HG03520 (cell line): ENCODE measurements at regions not wholly inside any gene's neighbourhood (a gene's known extent, or its start where the extent isn't known, plus 50 kb on each side); places are given as distances from the start of the nearest gene placed in this dataset.
"Not testable (repeated sequence)": the region's sequence is repeated elsewhere in the genome, so short reads cannot be mapped to it uniquely, and the experiment has no call there.

Source experiments
- ATAC-seq: cut with Tn5 transposase; IDR thresholded peaks from one replicate; pipeline ENCODE4 v1.9.1; 2021; ENCODE audit warnings: mild to moderate bottlenecking, moderate library complexity; ENCODE audit not compliant: unreplicated experiment

DNA sequence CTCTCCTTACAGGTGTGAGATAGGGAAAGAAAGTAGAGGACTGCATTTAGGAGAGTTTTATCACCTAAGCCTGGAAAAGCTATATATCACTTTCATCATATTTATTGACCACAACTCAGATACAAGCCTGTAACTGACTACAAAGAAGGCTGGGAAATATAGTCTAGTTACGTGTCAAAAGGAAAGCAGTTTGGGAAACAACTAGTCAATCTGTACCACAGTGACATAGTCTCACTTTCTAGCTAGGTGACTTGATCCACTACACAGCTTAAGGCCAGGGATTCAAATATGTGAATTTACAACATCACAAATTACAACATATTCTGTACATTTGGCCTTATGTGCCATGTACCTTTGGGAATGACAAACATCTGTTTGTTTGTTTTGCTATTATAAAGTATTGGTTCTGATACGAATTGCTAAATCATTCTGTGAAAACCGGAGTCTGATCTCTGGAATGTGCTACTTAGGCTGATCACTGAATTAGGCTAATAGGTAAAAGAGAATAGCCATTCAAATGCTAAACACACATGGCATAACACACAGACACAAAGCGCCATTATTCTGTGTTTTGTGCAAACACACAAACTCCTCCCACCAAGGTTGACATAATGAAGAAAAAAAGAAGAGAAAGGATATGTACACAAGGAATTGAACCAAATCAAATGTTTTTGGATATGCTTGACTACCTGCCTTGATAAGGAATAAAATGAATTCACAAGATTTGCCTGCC lies 279.8 kb downstream of the DUSP6 start:
- no peak for ATAC-seq

DNA sequence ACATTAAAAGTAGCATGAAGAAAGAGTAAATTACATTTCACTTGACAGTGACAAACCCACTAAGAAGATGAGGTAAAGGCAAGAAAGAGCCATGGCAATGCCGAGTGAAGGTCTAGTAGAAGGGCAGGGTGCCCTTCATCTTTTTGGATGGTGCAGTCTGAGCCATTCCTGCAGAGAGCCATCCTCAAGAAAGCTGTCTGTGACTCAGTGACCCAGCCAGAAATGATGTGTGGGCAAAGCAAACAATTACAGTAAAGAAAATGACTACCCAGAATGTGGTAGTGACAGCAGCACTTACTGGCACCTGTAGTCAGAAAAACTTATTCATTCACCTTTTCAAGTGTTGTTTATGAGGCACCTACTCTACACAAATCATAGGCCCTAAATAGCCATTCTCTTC lies 281.7 kb downstream of the DUSP6 start:
- ATAC-seq, result no peak

DNA sequence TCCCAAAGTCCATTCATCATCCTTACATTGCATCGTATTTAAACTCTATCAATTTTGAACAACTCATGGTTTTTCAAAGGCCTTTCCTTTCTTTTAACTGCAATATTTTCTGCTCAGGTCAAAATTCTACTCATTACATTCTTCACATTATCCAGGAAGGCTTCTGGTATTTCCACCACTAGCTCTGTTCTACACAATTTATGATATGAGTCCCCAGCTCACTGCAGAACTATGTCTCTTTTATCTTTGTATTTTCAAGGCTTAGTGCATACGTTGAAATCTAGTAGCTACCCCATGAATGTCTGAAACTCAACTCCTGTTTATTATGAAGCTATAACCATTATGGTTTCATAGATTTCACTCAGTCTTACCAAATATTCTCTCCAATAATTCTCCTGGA lies 282.9 kb downstream of the DUSP6 start:
- no peak for ATAC-seq

DNA sequence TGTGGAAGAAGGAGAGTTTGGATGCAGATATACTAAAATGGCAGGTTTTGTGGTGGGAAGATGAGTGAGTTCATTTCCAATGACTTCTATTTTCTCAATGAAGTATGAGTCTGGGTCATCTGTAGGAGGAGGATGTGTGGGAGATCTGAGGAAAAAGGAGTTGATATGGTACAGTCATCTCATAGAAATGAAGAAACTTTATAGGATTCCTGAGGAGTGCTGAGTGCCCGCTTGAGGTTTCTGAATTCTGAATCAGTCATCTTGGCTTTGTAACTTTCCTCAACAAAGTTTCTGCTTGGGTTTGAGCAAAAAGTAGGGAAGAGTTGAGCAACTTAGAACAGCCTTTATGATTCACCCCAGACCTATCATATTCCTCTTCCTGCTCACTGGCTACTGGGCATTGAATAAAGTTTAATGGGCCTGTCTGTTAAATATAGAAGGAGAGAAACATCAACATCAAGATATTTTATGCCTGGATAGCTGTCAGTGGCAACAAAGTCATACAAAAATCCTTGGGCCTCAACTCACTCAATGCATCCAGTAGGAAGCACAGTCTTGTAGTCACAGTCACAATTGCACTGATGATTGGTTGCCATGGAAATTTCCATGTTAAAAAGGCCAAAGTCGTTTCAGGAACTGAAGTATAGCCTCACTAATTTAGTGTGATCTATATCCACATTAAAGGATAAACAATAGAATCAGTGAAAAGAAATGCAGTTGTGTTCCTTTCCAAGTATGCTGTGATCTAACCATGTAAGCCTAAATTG lies 284.7 kb downstream of the DUSP6 start:
- no peak for ATAC-seq

GRCh38 chr12:89064780-89065179 lies 287.5 kb downstream of the DUSP6 start:
- ATAC-seq, result no peak

DNA sequence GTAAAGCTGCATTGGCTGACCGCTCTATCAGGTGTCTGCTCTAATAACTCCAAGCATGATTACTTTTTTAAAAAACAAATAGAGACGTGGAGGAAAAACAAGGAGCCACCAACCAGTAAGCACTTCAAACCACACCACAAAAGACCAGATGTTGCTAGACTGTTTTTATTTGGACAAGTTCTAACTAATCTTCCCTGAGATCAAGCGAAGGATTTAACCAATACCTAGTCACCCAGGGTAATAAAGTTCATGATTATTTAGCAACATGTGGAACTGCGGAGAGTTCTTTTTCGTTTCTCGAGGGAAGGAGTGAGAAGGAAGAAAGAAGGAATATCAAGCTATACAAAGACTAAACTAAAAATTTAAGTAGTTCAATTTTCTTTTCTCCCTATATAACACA lies 288.1 kb downstream of the DUSP6 start:
- no peak for ATAC-seq

DNA sequence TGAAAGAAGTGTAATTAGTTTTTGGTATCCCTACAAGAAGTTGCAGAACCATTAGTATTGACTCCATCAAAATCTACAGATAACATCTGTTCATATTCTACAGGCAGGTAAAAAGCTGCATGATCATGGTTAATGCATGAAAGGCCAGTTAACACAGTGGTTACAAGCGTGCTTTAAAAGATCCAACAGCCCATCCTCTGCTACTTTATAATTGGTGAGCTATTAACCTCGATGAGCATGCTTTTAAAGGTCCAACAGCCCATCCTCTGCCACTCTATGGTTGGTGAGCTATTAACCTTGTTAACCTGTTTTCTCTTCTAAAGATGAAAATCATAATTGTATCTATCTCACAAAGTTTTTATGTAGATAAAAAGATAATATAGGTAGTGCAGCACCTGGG lies 289.3 kb downstream of the DUSP6 start:
- no peak for ATAC-seq

DNA sequence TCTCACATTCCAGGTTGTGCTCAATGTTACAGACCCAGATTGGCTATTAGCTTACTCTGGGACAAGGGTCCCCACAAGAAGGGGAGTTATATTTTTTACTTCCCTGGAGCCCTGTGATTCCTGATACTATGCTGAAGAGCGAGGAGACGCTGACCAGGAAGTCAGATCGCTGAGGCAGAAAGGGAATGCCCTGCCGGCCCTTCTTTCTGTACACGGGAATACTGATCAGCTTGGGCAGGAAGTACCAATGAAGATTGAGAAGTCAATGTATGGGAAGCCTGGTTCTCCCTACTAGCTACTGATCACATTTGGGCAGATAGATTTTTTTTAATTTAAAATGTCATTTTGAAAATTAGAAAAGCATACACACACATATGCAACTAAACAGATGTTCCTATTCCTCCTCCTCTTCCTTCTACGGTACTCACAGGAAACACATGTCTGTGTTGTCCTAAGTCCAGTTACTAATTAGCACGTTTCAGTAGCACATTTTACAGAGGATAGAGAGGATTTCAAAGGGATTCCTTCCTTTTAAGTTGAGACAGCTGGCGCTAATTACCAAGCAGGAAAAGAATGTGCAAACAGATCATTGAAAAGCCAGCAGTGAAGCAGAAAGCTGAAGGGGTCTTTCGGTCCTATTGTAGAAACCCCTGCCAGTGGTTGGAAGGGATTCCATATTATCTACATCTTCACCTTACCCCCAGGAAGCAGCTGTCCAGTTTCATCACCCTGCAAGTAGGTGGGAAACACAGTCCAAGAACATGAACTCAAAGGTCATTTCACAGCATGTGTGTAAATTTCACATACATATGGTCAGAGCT lies 292.4 kb downstream of the DUSP6 start:
- ATAC-seq, result no peak

DNA sequence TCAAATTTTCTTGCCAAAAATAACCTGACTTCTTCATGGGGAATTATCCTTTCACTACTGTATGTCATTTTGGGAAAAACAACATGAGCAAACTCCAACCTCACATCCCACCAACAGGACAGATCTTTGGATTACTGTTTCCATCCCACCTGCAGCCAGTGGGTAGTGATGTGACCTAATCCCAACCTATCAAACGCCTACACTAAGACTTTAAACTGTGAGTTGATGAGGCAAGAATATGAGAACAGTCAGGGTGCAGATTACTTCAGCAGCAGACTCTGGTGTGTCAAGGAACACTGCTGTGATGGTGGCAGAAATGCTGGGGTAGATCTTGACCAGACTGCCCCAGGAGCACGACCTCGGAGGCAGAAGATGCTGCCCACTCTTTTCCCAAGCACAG lies 293.2 kb downstream of the DUSP6 start:
- no peak for ATAC-seq

- ATAC-seq, result no peak
These were observed 293.9 kb downstream of the DUSP6 start for GRCh38 chr12:89058402-89058801.

DNA sequence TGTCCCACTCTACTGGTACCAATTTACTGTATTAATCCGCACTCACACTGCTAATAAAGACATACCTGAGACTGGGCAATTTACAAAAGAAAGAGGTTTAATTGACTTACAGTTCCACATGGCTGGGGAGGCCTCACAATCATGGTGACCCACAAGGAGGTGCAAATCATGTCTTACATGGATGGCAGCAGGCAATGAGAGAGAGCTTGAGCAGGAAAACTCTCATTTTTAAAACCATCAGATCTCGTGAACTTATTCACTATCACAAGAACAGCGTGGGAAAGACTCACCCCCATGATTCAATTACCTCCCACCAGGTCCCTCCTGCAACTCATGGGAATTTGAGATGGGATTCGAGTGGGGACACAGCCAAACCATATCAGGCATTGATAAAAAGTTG lies 298.5 kb downstream of the DUSP6 start:
- not testable (repeated sequence) for ATAC-seq

- ATAC-seq, result peak; percentile 82
These were observed 301.1 kb downstream of the DUSP6 start for GRCh38 chr12:89051065-89051677.

DNA sequence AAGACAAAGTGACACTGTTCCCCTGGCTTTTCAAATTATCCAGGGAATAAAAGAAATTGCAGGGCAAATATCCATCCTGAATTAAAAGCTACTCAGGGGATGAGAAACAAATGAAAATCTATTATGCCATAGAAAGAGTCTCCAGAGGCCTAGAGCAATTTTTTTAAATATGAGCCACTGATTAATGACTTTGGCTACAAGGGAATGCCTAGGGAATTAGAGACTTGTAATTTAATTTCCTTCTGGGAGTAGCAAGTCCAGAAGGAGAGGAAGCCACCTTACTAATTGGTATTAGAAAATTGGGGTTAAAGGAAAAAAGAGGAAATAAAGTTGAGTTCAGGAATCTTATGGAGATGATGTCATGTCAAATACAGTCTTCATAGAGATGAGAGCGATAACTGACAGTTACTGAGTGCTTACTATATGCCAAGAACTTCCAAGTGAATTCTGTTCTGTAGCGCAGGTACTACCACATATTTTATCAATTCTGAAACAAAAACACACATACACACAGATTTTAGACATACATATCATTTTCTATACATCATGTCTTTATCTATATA lies 304.4 kb downstream of the DUSP6 start:
- no peak for ATAC-seq

DNA sequence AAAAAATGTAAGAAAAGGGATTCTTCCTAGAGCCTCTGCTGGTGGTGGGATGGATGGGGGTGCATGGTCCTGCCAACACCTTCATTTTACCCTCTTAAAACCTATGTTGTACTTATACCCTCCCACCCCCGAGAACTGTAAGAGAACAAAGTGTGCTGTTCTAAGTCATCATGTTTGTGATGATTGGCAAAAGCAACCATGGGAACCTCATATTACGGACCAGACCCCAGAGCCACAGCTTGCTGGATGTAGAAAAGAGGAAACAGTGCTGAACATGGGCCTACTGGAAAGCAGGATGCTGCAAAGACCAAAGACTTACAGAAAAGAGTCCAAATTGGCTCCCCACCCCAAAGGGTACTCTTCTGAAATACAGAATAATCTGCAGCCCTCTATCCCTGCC lies 311.2 kb downstream of the DUSP6 start:
- no peak for ATAC-seq

- peak; percentile 97 for ATAC-seq
These were observed 311.9 kb downstream of the DUSP6 start for GRCh38 chr12:89040146-89040964.

GRCh38 chr12:89038831-89039512 lies 313.3 kb downstream of the DUSP6 start:
- ATAC-seq, result peak; percentile 30

DNA sequence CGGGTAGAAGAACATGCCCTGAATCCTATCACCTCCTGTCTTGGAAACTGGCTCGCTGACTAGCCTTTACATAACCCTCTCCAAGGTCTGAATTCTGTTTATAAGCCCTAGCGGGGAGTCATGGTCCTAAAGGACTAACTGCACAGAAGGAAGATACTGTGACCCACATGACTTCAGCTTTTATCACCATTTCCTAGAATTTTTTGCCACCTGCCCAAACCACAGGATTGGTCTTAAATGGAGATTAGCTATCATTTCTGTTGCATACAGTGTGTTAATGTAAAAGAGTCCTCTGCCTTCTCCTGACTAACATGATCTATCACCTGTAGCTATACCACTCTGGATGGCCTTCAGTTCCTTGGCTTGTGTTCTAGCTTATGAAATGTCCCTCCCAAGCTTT lies 319.2 kb downstream of the DUSP6 start:
- ATAC-seq, result no peak

DNA sequence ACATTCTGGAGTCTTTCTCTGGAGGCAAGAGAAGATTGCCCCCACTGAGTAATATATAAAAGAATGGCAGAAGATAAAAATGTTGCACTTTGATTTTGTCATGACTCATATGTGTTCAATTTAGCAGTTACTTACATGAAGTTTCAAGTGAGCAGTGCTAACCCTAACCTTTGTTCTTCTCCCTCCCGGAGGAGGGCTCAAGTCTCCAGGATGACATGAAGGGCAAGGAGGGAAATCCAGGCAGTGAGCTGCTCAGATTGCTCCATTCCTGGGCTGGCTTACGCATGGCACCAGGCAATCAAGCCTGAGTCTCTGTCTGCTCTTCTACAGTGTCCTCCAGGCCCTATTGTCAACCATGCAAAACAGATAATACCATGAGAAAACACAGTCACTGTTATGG lies 322.3 kb downstream of the DUSP6 start:
- no peak for ATAC-seq

DNA sequence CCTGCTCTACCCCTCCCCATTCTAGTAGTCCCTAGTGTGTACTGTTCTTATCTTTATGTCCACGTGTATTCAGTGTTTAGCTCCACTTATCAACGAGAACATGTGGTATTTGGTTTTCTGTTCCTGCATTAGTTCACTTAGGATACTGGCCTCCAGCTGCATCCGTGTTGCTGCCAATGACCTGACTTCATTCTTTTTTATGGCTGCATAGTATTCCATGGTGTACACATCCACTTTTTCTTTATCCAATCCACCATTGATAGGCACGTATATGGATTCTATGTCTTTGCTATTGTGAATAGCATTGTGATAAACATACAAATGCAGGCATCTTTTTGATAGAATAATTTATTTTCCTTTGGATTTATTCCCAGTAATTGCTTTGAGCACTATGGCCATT lies 327.7 kb downstream of the DUSP6 start:
- no peak for ATAC-seq
